ES-I3 (cell line): ENCODE measurements at regions not wholly inside any gene's neighbourhood (a gene's known extent, or its start where the extent isn't known, plus 50 kb on each side); places are given as distances from the start of the nearest gene placed in this dataset.

Experiments
- H3K36me3 ChIP-seq: 2 replicates; pipeline ENCODE4 v1.6.1; 2013; ENCODE audit warnings: mild to moderate bottlenecking, low read length, control low read depth, moderate library complexity; ENCODE audit not compliant: insufficient read depth
- H3K4me1 ChIP-seq: 2 replicates; pipeline ENCODE4 v1.6.1; 2013; ENCODE audit warnings: mild to moderate bottlenecking, control low read depth, low read length; ENCODE audit not compliant: insufficient read depth
- H3K9ac ChIP-seq: 2 replicates; pipeline ENCODE4 v1.6.1; 2013; ENCODE audit warnings: low read depth, mild to moderate bottlenecking, low read length, moderate library complexity
- H3K9me3 ChIP-seq: 2 replicates; pipeline ENCODE4 v1.6.1; 2013; ENCODE audit warnings: mild to moderate bottlenecking, low read length, moderate library complexity; ENCODE audit not compliant: control insufficient read depth, insufficient read depth

- no peaks in the 10 kb centered on the region for H3K9me3 ChIP-seq
- H3K4me1 ChIP-seq = peaks cover 28% of the 10 kb centered on the region; the same call in 1 of the 2 replicates
- no peaks in the 10 kb centered on the region for H3K36me3 ChIP-seq
- no peak overlapping the region for H3K9ac ChIP-seq
These were observed 270.0 kb upstream of the TLE4 start for GRCh38 chr9:79301551-79302391.

- Histone ChIP-seq H3K9me3 (no peaks in the 10 kb centered on the region), H3K9ac (no peak overlapping the region), H3K36me3 (no peaks in the 10 kb centered on the region), H3K4me1 (peaks cover 28% of the 10 kb centered on the region; the same call in 1 of the 2 replicates)
These were observed 269.2 kb upstream of the TLE4 start for GRCh38 chr9:79302569-79302968.

GRCh38 chr9:79308012-79308411 is 263.8 kb upstream of the TLE4 start:
- Histone ChIP-seq H3K4me1 (peaks cover 4% of the 10 kb centered on the region), H3K9me3 (no peaks in the 10 kb centered on the region), H3K9ac (no peak overlapping the region), H3K36me3 (no peaks in the 10 kb centered on the region)

GRCh38 chr9:79312686-79313421 is 258.9 kb upstream of the TLE4 start:
- Histone ChIP-seq H3K36me3 (no peaks in the 10 kb centered on the region), H3K9me3 (no peaks in the 10 kb centered on the region), H3K9ac (no peak overlapping the region), H3K4me1 (no peaks in the 10 kb centered on the region; the same call in 1 of the 2 replicates)

- H3K9ac ChIP-seq = no peak overlapping the region
- H3K36me3 ChIP-seq = no peaks in the 10 kb centered on the region
- H3K9me3 ChIP-seq = no peaks in the 10 kb centered on the region
- no peaks in the 10 kb centered on the region for H3K4me1 ChIP-seq
These were observed 246.3 kb upstream of the TLE4 start for GRCh38 chr9:79325501-79325900.

GRCh38 chr9:79329861-79330260 is 241.9 kb upstream of the TLE4 start:
- H3K4me1 ChIP-seq = no peaks in the 10 kb centered on the region

GRCh38 chr9:79334001-79334400 is 237.8 kb upstream of the TLE4 start:
- Histone ChIP-seq H3K4me1 (no peaks in the 10 kb centered on the region), H3K9ac (no peak overlapping the region), H3K9me3 (no peaks in the 10 kb centered on the region; the same call in none of the 2 replicates), H3K36me3 (no peaks in the 10 kb centered on the region)

More at GRCh38 chr9:79329861-79330260, 241.9 kb upstream of the TLE4 start:
- Histone ChIP-seq H3K9ac (no peak overlapping the region), H3K9me3 (no peaks in the 10 kb centered on the region), H3K36me3 (no peaks in the 10 kb centered on the region)

- no peaks in the 10 kb centered on the region; the same call in none of the 2 replicates for H3K9me3 ChIP-seq
- no peaks in the 10 kb centered on the region for H3K4me1 ChIP-seq
- H3K9ac ChIP-seq = no peak overlapping the region
- H3K36me3 ChIP-seq = no peaks in the 10 kb centered on the region
These were observed 237.1 kb upstream of the TLE4 start for GRCh38 chr9:79334711-79335110.

GRCh38 chr9:79335987-79336386 is 235.8 kb upstream of the TLE4 start:
- H3K4me1 ChIP-seq = no peaks in the 10 kb centered on the region
- H3K9ac ChIP-seq = no peak overlapping the region
- H3K36me3 ChIP-seq = no peaks in the 10 kb centered on the region
- H3K9me3 ChIP-seq = no peaks in the 10 kb centered on the region; the same call in none of the 2 replicates

- Histone ChIP-seq H3K36me3 (no peaks in the 10 kb centered on the region), H3K9me3 (no peaks in the 10 kb centered on the region; the same call in none of the 2 replicates), H3K4me1 (no peaks in the 10 kb centered on the region), H3K9ac (no peak overlapping the region)
These were observed 230.2 kb upstream of the TLE4 start for GRCh38 chr9:79341561-79341960.

GRCh38 chr9:79346350-79347020 is 225.3 kb upstream of the TLE4 start:
- Histone ChIP-seq H3K4me1 (no peaks in the 10 kb centered on the region), H3K9ac (no peak overlapping the region), H3K36me3 (no peaks in the 10 kb centered on the region), H3K9me3 (no peaks in the 10 kb centered on the region; the same call in 1 of the 2 replicates)

- Histone ChIP-seq H3K4me1 (peaks cover 9% of the 10 kb centered on the region; the same call in 1 of the 2 replicates), H3K9ac (no peak overlapping the region), H3K36me3 (no peaks in the 10 kb centered on the region), H3K9me3 (no peaks in the 10 kb centered on the region; the same call in 1 of the 2 replicates)
These were observed 219.4 kb upstream of the TLE4 start for GRCh38 chr9:79352322-79352721.

GRCh38 chr9:79353856-79354520 is 217.8 kb upstream of the TLE4 start:
- Histone ChIP-seq H3K36me3 (no peaks in the 10 kb centered on the region), H3K4me1 (peaks cover 9% of the 10 kb centered on the region; the same call in 1 of the 2 replicates), H3K9me3 (no peaks in the 10 kb centered on the region), H3K9ac (no peak overlapping the region)

GRCh38 chr9:79357194-79357593 is 214.6 kb upstream of the TLE4 start:
- H3K9me3 ChIP-seq = no peaks in the 10 kb centered on the region
- H3K36me3 ChIP-seq = no peaks in the 10 kb centered on the region
- no peak overlapping the region for H3K9ac ChIP-seq
- peaks cover 23% of the 10 kb centered on the region; the same call in 1 of the 2 replicates for H3K4me1 ChIP-seq
